ENCODE measurements at regions not wholly inside any gene's neighbourhood (a gene's known extent, or its start where the extent isn't known, plus 50 kb on each side); places are given as distances from the start of the nearest gene placed in this dataset.

- RAD21 ChIA-PET (ENCODE audit: unreplicated experiment) = no interaction called here
- SMC1A ChIA-PET (ENCODE audit: uncharacterized antibody, unreplicated experiment) = no interaction called here
- DNase-seq (ENCODE audit: low read depth, low spot score) (no peak), FAIRE-seq (no peak), ATAC-seq (no peak)
- Histone ChIP-seq H3K4me1 (ENCODE audit: control insufficient read depth, insufficient read depth, low read length) (no peaks in the 10 kb centered on the region), H3K27ac (ENCODE audit: control insufficient read depth, insufficient read depth) (no peak overlapping the region), H3K9ac (ENCODE audit: control insufficient read depth, insufficient read depth, low read length) (no peak overlapping the region), H3K27me3 (replicated peaks in 1 of 2; ENCODE audit: control insufficient read depth in 2 of 2, insufficient read depth in 2 of 2, low read length in 1 of 2) (peaks cover 2 to 4% of the 10 kb centered on the region in 2 experiments; a peak in 2 of 4 replicates), H3K4me3 (no peak overlapping the region), H3K36me3 (ENCODE audit: control insufficient read depth in 2 of 2, insufficient read depth in 2 of 2, low read length in 1 of 2) (no peaks in the 10 kb centered on the region), H3K9me3 (replicated peaks; ENCODE audit: control insufficient read depth, insufficient read depth, low read length) (no peaks in the 10 kb centered on the region), H2AFZ (ENCODE audit: control insufficient read depth, low read depth, low read length) (no peak overlapping the region), H3K79me2 (ENCODE audit: control insufficient read depth, insufficient read depth, low read length) (no peaks in the 10 kb centered on the region), H3K4me2 (ENCODE audit: control insufficient read depth, insufficient read depth) (no peak overlapping the region), H4K20me1 (ENCODE audit: control insufficient read depth, insufficient read depth) (no peaks in the 10 kb centered on the region)
- CTCF ChIA-PET = no interaction called here
- POLR2A ChIA-PET = no interaction called here
- intact Hi-C loops (cut with micrococcal nuclease; ENCODE audit: unreplicated experiment) = no loop called here
- WGBS (ENCODE audit: insufficient coverage, insufficient replicate concordance, low lambda C conversion rate, missing lambda C conversion rate) = 13% methylated on average over 10 of the region's 10 CpGs
- TF ChIP-seq ESRRA (IDR thresholded peaks at IDR 0.05; ENCODE audit: low read length) (no peak), DPF2 (IDR thresholded peaks at IDR 0.05) (no peak), RAD51 (IDR thresholded peaks at IDR 0.05) (no peak), PBX3 (IDR thresholded peaks at IDR 0.05; ENCODE audit: insufficient replicate concordance, low read depth, low read length) (no peak), ZNF207 (IDR thresholded peaks at IDR 0.05; ENCODE audit: borderline replicate concordance) (no peak), CHD2 (IDR thresholded peaks at IDR 0.05; ENCODE audit: borderline replicate concordance, low read depth, low read length) (no peak), BRCA1 (IDR thresholded peaks at IDR 0.05; ENCODE audit: low read depth, low read length) (no peak), KAT2A (conservative IDR thresholded peaks at IDR 0.05; ENCODE audit: control insufficient read depth, low read depth, low read length) (no peak), CEBPZ (IDR thresholded peaks at IDR 0.05; ENCODE audit: low read depth, low read length) (no peak), KLF5 (IDR thresholded peaks at IDR 0.05; ENCODE audit: partially characterized antibody) (no peak), JUND (IDR thresholded peaks at IDR 0.05; ENCODE audit: low read depth, low read length) (no peak), NFYA (IDR thresholded peaks at IDR 0.05; ENCODE audit: borderline replicate concordance, low read depth, low read length) (no peak), ZBTB4 (CRISPR knock-in tag; IDR thresholded peaks at IDR 0.05) (no peak), MYB (IDR thresholded peaks at IDR 0.05; ENCODE audit: borderline replicate concordance, low read depth, low read length) (no peak), EGR1 (IDR thresholded peaks at IDR 0.05; ENCODE audit: borderline replicate concordance in 1 of 2, low read depth in 2 of 2, low read length in 2 of 2) (no peak)
- in situ Hi-C loops (cut with MboI) = no loop called here
- no TSS peak for BruUV-seq (replicated peaks)
Measured at GRCh38 chr11:44475114-44475686, 90.3 kb upstream of the CD82 start.

All from GM12878 (cell line).